Upper lobe of left lung (tissue), 4 donors: ENCODE measurements at regions not wholly inside any gene's neighbourhood (a gene's known extent, or its start where the extent isn't known, plus 50 kb on each side); places are given as distances from the start of the nearest gene placed in this dataset.

Source experiments
- EP300 ChIP-seq, 4 donors: sonication (generic); formaldehyde crosslinking; IDR thresholded peaks; one replicate each; pipeline ENCODE4 v1.5.1; 2017; ENCODE audit warnings: antibody characterized with exemption in 4 of 4, control low read depth in 2 of 4
- POLR2A ChIP-seq, 4 donors: fragments of 450-650 bp; IDR thresholded peaks; one replicate each; pipeline ENCODE4 v1.5.1; 2016 to 2017; ENCODE audit warnings: antibody characterized with exemption in 4 of 4, mild to moderate bottlenecking in 2 of 4
- POLR2AphosphoS5 ChIP-seq, 2 donors: sonication (generic); formaldehyde crosslinking; IDR thresholded peaks; one replicate each; pipeline ENCODE4 v1.5.1; 2017; ENCODE audit warnings: antibody characterized with exemption in 2 of 2
- TF ChIP-seq, protein P1 (sequence below), 6 experiments: fragments of 450-650 bp in 4 of 6; fragments of 200-600 bp in 2 of 6; sonication (generic) in 2 of 6; IDR thresholded peaks; one replicate each; pipeline ENCODE4 v1.5.1; 2016 to 2019; ENCODE audit warnings: antibody characterized with exemption in 6 of 6

DNA sequence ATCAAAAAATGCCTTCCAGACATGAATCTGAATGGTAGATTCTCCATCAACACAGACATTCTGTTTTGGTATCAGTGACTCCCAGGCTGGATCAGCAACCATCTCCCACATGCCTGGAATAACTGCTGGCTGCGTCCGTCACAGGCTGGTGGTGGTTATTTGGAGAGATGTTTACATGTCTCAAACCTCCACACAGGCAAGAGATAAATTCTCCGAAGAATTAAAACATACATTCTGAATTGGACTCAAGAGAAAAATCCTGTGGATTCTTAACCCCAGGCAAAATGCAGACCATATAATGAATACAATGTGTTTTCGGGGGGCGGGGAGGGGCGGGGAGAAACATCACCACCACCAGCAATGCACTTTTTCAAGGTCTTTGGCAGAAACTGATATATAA lies 108.2 kb downstream of the THBS2 start:
- TF ChIP-seq EP300 (IDR thresholded peaks at IDR 0.05) (no peak), POLR2AphosphoS5 (IDR thresholded peaks at IDR 0.05) (no peak), POLR2A (IDR thresholded peaks at IDR 0.05) (no peak)
- TF ChIP-seq, protein P1, sequence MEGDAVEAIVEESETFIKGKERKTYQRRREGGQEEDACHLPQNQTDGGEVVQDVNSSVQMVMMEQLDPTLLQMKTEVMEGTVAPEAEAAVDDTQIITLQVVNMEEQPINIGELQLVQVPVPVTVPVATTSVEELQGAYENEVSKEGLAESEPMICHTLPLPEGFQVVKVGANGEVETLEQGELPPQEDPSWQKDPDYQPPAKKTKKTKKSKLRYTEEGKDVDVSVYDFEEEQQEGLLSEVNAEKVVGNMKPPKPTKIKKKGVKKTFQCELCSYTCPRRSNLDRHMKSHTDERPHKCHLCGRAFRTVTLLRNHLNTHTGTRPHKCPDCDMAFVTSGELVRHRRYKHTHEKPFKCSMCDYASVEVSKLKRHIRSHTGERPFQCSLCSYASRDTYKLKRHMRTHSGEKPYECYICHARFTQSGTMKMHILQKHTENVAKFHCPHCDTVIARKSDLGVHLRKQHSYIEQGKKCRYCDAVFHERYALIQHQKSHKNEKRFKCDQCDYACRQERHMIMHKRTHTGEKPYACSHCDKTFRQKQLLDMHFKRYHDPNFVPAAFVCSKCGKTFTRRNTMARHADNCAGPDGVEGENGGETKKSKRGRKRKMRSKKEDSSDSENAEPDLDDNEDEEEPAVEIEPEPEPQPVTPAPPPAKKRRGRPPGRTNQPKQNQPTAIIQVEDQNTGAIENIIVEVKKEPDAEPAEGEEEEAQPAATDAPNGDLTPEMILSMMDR (IDR thresholded peaks at IDR 0.05), result no peak
